HG02588 (cell line): ENCODE measurements at regions not wholly inside any gene's neighbourhood (a gene's known extent, or its start where the extent isn't known, plus 50 kb on each side); places are given as distances from the start of the nearest gene placed in this dataset.
A peak's percentile ranks its signal among the peaks of the same experiment; 100 is the strongest.

Source experiments
- ATAC-seq: cut with Tn5 transposase; IDR thresholded peaks from one replicate; pipeline ENCODE4 v1.9.1; 2021; ENCODE audit warnings: mild to moderate bottlenecking, moderate library complexity; ENCODE audit not compliant: unreplicated experiment

GRCh38 chr7:36802459-36803135 is 78.3 kb upstream of the AOAH start:
- no peak for ATAC-seq

GRCh38 chr7:36796850-36797536 is 72.7 kb upstream of the AOAH start:
- ATAC-seq, result no peak

DNA sequence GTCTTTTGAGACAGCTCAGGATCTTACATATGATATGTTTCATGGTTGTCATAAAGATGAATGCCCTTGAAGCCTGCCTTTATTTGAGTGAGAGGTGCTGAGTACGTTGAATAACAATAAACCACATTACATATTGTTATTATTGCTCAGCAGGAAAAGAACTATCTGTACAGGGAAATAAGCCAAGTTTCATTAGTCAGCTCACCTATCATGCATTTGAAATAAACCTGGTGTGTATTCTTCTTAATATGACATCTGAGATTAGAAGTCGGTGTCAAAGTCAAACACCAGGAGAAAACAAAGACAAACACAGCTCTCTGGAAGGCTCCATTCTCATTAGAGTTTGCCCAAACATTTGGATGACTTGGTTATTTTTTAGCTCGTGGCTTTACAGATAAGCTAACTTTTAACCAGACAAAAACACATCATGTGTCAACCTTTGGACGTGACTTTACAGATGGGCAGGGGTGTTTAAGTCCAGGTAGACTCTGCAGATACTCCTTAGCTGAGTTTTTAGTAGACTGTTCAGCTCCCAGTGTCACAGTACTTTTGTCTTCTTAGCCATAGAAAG is 71.2 kb upstream of the AOAH start:
- ATAC-seq, result no peak

DNA sequence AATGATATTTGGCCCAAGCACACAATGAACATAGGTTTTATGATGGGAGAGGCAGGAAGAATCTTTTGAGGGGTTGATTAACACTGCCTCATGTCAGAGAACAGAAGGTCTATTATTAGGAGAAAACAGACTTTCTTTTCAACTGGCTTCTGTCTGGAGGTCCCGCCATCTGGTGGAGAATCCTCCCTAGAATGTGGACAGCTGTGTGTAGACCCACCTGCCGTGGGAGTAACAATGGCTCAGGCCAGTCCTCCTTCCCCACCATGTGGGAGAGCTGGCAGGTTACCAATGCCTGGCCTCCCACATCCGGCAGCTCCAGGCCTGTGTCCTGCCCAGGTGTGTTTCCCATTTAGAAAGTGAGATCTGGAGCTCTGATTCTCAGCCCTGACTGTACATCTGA is 70.4 kb upstream of the AOAH start:
- ATAC-seq, result no peak

GRCh38 chr7:36792421-36792820 is 68.1 kb upstream of the AOAH start:
- no peak for ATAC-seq

- ATAC-seq, result no peak
Measured at GRCh38 chr7:36790311-36790787, 66.1 kb upstream of the AOAH start.

DNA sequence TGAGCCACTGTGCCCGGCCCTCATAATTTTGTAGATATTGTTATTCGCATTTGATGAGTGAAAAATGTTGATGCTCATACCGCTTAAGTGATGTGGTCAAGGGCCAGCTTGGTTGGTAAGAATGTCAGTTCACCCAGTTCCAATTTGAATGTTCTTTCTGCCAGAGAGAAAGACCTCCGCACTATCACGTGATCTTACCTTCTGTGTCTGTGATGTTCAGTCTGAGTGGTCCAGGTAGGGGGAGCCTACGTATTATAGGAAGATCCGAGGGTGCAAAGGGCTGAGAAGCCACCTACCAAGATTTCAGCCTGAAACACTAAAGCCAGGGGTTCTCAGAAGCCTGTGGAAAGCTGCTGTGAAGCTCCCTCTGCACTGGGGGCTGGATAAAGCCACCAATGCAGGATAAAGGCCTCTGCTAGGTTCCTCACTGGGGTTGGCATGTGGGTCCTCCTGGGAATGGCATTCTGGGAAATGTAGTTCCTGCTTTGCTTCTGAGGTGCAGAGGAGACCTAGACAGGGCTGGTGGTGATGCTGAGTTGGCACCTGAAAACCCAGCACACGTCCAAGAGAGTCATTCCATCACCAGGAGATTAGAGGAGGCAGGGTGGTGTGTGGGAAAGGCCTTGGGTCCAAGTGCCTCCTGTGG is 64.7 kb upstream of the AOAH start:
- no peak for ATAC-seq

- peak; percentile 47 for ATAC-seq
Measured at GRCh38 chr7:36787933-36788378, 63.7 kb upstream of the AOAH start.

GRCh38 chr7:36784991-36785940 is 61.0 kb upstream of the AOAH start:
- ATAC-seq, result peak; percentile 98

DNA sequence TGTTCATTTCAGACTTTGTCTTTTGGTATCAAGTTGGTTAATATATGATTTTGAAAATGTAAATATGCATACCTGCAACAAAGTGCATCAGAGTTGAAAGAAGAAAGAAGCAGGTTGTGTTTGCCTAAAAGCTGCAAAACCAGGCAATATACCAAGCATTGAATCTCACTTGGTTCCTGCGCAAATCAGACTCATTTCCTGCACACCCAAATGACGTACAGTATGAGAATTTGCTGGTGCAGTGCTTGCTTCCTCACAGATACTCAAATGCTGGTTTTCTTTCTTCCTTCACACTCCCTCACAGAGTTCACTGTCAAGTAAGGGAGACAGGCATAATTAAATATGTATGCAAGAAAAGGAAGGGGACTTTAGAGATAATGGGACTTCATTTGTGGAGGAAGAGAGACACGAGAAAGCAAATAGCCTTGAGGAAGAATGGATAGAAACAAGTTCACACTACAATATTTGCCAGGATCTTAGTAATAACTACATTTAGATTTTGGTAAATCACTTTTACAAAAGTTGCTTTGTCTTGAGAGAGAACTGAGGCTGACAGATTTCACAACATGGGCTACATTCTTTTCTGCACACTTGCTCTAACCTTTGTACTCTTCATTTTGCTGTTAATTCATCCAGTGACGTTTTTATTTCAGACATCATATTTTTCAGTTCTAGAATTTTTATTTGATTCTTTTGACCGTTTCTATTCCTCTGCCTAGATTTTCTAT is 56.9 kb upstream of the AOAH start:
- ATAC-seq, result no peak

DNA sequence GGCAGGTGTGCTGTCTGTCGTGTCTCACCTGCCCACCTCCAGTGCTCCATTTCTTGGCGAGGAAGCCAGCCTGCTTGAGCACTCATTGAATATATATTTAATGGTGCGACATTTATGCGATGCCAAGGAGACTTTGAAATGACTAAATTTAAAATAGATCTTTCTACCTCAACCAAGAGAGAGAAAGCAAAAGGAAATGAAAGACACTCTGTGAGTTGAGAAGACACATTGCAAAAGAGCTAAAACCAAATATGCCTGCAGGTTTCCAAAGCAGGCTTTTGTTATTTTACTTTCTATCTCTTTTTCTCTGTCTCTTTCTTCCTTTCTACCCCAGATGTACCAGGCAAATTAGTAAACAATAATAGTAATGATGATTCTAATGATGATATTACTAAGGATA is 53.6 kb upstream of the AOAH start:
- ATAC-seq, result no peak

DNA sequence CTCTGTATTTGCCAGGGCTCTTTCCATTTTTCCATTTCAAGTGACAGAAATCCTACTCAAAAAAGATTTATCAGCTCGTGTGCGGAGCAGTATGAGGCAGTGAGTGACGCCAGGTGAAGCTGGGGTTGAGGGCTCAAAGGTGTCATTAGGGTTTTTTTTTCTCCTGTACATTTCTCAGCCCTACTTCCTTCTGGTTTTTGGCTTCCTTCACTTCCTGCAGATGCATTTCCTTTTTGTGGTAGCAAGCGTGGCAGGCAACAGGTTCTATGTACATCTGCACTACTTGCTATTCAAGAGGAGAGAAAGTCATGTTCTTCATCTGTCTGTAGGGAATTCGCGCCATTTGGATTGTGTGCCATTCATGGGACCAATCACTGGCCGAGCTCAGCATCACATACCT is 52.8 kb upstream of the AOAH start:
- no peak for ATAC-seq

GRCh38 chr7:36775676-36776075 is 51.4 kb upstream of the AOAH start:
- no peak for ATAC-seq

GRCh38 chr7:36775061-36775620 is 50.8 kb upstream of the AOAH start:
- ATAC-seq, result no peak
